PFSK-1 (cell line): ENCODE measurements at regions not wholly inside any gene's neighbourhood (a gene's known extent, or its start where the extent isn't known, plus 50 kb on each side); places are given as distances from the start of the nearest gene placed in this dataset.

Experiments
- FOXP2 ChIP-seq: optimal IDR thresholded peaks from 2 replicates; pipeline ENCODE3; 2011; ENCODE audit warnings: borderline replicate concordance, control low read depth, inconsistent platforms; ENCODE audit not compliant: insufficient read depth; ENCODE audit errors: extremely low read length, extremely low read depth
- POLR2AphosphoS5 ChIP-seq: IDR thresholded peaks from 2 replicates; pipeline ENCODE4 v1.6.1; 2012; ENCODE audit warnings: low read depth, mild to moderate bottlenecking, control low read depth, low read length, moderate library complexity
- REST ChIP-seq, 2 experiments: IDR thresholded peaks; 2 replicates each; pipeline versions ENCODE4 v1.6.1 to v1.8.0; 2011 to 2012; ENCODE audit warnings: low read depth in 2 of 2, low read length in 2 of 2, control low read depth in 1 of 2, inconsistent platforms in 1 of 2, mild to moderate bottlenecking in 1 of 2, moderate library complexity in 1 of 2; ENCODE audit not compliant: insufficient read depth in 1 of 2
- SIN3A ChIP-seq: IDR thresholded peaks from 2 replicates; pipeline ENCODE4 v1.6.1; 2012; ENCODE audit warnings: mild to moderate bottlenecking, low read length, moderate library complexity, borderline replicate concordance; ENCODE audit not compliant: insufficient read depth
- TAF1 ChIP-seq: IDR thresholded peaks from 2 replicates; pipeline ENCODE4 v1.6.1; 2012; ENCODE audit warnings: low read length, control low read depth, borderline replicate concordance; ENCODE audit not compliant: insufficient read depth

GRCh38 chr10:64486149-64486548, 964.9 kb downstream of the REEP3 start:
- no peak for TF ChIP-seq POLR2AphosphoS5
- no peak for TF ChIP-seq FOXP2
- TF ChIP-seq TAF1, result no peak
- TF ChIP-seq REST (IDR thresholded peaks at IDR 0.05; ENCODE audit: insufficient read depth in 1 of 2, low read depth in 2 of 2, low read length in 2 of 2), result no peak
- no peak for TF ChIP-seq SIN3A

GRCh38 chr10:64486901-64487300, 965.7 kb downstream of the REEP3 start:
- no peak for TF ChIP-seq POLR2AphosphoS5
- no peak for TF ChIP-seq REST (IDR thresholded peaks at IDR 0.05; ENCODE audit: insufficient read depth in 1 of 2, low read depth in 2 of 2, low read length in 2 of 2)
- TF ChIP-seq TAF1, result no peak

- TF ChIP-seq TAF1, result no peak
These were observed 973.7 kb downstream of the REEP3 start for GRCh38 chr10:64494901-64495300.

- TF ChIP-seq POLR2AphosphoS5 (no peak), FOXP2 (no peak), REST (IDR thresholded peaks at IDR 0.05; ENCODE audit: insufficient read depth in 1 of 2, low read depth in 2 of 2, low read length in 2 of 2) (no peak), TAF1 (no peak), SIN3A (no peak)
These were observed 976.1 kb downstream of the REEP3 start for GRCh38 chr10:64497306-64497705.

- TF ChIP-seq FOXP2, result no peak
- no peak for TF ChIP-seq REST (IDR thresholded peaks at IDR 0.05; ENCODE audit: insufficient read depth in 1 of 2, low read depth in 2 of 2, low read length in 2 of 2)
These were observed 980.6 kb downstream of the REEP3 start for GRCh38 chr10:64501807-64502206.

GRCh38 chr10:64502936-64503335, 981.7 kb downstream of the REEP3 start:
- TF ChIP-seq REST (IDR thresholded peaks at IDR 0.05; ENCODE audit: insufficient read depth in 1 of 2, low read depth in 2 of 2, low read length in 2 of 2) (no peak), POLR2AphosphoS5 (no peak), FOXP2 (no peak), SIN3A (no peak), TAF1 (no peak)
